GM19372 (cell line): ENCODE measurements at regions not wholly inside any gene's neighbourhood (a gene's known extent, or its start where the extent isn't known, plus 50 kb on each side); places are given as distances from the start of the nearest gene placed in this dataset.

Source experiments
- ATAC-seq: cut with Tn5 transposase; IDR thresholded peaks from one replicate; pipeline ENCODE4 v1.9.1; 2021; ENCODE audit warnings: mild to moderate bottlenecking, low read depth, moderate library complexity; ENCODE audit not compliant: unreplicated experiment

DNA sequence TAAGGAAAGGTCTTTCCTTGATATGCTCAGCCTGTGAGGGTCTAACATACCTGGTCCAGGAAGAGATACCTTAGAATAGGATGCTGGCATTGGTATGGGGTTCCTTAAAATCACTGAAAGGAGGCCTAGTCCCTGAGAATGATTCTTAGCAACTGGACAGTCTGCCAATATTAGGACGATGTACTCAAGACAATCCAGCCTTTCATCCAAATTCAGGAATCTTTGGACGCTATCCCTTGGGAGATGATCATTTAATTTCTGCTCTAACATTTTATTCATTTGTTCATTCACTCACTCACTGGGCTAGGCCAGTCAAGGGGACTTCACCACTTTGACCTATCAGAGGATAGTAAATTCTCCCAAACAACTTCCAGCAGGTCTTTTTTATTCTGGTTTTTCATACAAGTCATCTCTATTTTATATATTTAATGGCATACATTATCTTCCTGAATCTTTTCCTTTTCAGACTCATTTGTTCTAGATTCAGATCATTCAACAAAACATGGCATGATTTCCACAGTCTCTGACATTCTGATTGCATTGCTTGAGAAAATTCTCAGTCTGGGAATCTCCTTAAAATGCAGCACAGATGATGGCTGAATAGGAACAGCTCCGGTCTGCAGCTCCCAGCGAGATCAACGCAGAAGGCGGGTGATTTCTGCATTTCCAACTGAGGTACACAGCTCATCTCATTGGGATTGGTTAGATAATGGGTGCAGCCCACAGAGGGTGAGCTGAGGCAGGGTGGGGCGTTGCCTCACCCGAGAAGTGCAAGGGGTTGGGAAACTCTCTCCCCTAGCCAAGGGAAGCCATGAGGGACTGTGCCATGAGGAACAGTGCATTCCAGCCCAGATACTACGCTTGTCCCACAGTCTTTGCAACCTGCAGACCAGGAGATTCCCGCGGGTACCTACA, 118.0 kb upstream of the PRICKLE1 start:
- no peak for ATAC-seq

DNA sequence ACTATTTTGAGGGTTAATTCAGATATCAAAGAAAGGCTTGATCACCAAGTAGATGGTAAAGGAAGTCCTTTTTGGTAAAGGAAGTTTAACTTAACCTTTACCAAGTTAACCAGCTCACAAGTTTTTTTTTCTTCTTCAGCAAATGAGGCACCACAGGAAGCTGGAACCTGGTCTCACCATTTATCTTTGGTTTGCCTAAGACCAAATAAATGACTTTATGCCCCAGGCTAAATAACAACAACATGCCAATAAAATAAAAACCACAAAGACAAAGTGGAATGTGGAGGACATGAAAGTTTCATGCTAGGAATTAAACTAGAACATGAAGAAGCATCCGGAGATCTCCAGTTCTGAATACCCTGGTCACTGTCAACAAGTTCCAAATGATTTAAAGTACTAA, 116.8 kb upstream of the PRICKLE1 start:
- no peak for ATAC-seq

- ATAC-seq, result no peak
These were observed 116.3 kb upstream of the PRICKLE1 start for GRCh38 chr12:42705863-42706262.

GRCh38 chr12:42704810-42705401, 115.4 kb upstream of the PRICKLE1 start:
- ATAC-seq, result no peak

- no peak for ATAC-seq
These were observed 114.8 kb upstream of the PRICKLE1 start for GRCh38 chr12:42704340-42704739.

GRCh38 chr12:42701084-42701483, 111.5 kb upstream of the PRICKLE1 start:
- no peak for ATAC-seq

- no peak for ATAC-seq
These were observed 108.7 kb upstream of the PRICKLE1 start for GRCh38 chr12:42698213-42698612.

DNA sequence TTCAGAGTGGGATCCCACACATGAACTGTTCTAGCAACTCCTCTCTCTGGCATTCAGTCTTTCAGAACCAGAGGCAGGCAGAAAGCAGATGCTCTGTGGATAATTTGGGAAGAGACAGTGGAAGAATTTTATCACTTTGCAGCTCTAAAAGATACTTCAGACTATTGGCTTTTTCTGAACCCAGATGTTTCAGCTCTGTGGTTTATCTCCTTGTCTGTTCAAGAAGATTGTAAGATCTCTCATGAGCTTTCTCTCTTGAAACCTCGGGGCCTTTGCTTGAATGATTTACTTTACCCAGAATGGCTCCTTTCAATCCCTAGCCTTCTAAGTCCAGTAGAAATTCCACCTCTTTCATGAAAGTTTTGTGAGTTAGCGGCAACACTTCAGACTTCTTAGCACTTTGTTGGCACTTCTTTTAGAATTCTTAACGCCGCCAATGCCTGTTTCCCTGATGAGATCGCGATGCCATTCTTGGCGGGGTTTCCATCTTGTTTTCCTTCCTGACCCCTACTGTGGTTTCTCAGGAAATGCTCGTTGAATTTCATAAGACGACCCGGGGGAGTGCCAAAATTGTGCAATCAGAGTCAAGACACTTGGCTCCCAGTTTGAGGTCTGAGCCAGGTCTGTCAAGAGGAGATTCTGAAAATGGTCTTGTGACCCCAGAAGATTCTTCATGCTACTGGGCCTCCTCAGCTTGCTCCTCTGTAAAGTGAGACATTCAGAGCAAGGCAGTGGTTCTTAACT, 107.0 kb upstream of the PRICKLE1 start:
- no peak for ATAC-seq

DNA sequence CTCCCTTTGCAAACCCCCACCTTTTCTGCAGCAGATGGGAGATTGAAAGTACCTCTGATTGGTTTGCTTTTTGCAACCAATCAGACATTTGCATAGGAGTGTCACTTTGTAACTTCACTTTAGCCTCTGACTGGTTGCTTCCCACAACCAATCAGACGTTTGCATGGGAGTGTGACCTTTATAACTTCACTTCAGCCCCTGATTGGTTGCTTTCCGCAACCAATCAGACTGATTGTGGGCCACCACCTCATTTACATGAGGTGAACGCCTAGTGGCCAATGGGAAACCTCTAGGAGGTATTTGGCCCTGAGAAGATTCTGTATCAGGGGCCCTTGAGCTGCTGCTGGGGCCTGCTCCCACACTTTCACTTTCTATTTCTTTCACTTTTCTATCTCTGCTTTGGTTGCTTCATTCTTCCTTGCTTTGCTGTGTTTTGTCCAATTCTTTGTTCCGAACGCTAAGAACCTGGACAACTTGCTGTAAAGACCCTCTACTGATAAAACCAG, 106.0 kb upstream of the PRICKLE1 start:
- ATAC-seq, result no peak

DNA sequence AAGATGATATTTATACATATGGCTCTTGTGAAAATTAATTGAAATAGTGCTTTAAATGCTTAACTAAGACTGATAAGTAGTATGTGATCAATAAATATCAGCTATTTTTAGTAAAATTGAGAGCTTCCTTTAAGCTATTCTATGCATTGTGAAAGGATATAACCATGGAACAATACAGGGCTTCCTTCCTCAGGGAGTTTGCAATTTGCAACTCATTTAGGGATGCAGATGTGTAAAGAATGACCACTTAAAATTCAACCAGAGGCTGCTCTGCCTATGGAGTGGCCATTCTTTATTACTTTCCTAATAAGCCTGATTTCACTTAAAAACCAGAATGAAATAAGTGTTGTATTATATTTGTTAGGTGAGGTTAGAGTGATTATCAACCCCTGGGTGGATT, 103.2 kb upstream of the PRICKLE1 start:
- no peak for ATAC-seq

DNA sequence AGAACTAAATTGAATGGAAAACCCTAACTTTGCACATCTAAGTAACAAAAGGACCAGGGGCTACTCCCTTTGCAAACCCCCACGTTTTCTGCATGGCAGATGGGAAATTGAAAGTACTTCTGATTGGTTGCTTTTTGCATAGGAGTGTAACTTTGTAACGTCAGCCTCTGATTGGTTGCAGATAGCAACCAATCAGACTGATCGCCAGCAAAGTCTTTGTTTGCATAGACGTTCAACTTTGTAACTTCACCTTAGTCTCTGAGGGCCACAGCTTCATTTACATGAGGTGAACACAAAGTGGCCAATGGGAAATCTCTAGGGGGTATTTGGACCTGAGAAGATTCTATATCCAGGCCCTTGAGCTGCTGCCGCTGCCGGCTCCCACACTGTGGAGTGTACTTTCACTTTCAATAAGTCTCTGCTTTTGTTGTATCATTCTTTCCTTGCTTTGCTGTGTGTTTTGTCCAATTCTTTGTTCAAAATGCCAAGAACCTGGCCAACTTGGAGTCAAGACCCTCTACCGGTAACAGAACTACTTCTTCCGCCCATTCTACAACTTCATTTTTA, 102.5 kb upstream of the PRICKLE1 start:
- ATAC-seq, result no peak

- no peak for ATAC-seq
These were observed 100.7 kb upstream of the PRICKLE1 start for GRCh38 chr12:42690264-42690663.

DNA sequence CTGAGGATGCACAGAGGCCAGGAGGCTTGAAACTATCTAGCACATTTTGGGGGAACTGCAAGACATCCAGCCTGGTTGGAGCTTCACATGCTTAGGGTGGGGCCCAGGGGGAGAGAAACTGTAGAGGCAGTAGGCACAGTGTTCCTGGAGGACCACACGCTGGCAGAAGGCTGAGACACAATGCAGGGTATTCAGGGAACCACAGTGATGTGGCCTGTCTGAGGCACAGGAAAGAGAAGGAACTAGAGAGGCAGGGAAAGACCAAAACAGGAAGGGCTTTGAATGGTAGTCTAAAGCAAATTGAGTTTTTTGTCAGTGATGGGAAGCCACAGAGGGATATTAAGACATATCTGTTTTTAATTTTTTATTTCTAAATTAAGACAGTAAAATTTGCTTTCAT, 100.2 kb upstream of the PRICKLE1 start:
- no peak for ATAC-seq

DNA sequence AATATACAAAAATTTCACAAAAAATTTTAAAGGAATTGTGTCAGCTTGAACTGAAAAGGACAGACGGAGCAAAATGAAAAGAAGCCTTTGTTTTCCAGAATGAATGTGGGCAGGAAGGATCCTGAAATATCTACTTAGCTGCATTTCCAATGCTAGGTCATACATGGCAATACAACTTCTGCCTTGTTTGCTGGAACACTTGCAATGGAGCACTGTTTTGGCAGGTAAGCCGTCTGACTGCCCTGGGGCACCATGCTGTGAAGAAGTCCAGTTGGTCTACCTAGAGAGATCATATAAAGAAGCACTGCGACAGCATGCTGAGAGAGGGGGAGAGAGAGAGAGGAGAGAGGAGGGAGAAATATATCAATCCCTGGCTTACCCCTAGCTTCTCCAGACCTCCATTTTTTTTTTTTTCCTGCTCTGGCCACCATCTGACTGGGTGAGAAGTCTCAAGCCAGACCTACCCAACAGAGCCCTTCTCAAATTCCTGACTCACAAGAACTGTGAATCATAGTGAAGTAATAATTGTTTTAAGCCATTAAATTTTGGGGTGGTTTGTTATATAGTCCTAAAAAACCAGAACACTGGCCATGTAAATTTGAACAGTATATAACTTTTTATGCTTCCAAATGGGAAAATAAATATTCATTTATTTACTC, 97.1 kb upstream of the PRICKLE1 start:
- ATAC-seq, result no peak

- ATAC-seq, result no peak
These were observed 95.2 kb upstream of the PRICKLE1 start for GRCh38 chr12:42684802-42685071.

- no peak for ATAC-seq
These were observed 94.6 kb upstream of the PRICKLE1 start for GRCh38 chr12:42683933-42684801.

GRCh38 chr12:42683266-42683665, 93.7 kb upstream of the PRICKLE1 start:
- ATAC-seq, result no peak

GRCh38 chr12:42679466-42679865, 89.9 kb upstream of the PRICKLE1 start:
- no peak for ATAC-seq

DNA sequence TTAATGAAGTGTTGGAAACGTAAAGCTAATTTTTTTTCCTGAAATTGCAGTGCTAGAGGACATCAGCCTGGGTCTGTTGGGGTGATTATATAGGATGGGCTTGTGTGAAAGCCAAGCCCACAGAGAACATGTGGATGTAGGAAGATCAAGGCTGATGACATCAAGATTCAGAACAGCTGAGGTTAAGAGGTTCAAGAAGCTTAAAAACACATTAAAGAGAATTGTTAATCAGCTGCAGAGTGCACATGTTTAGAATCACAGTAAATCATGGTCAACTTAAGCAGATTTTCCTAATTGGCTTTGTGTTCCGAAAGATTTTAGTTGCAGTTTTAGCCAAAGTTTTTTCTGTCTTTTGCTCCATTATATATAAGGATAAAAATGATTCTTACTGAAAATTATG, 87.9 kb upstream of the PRICKLE1 start:
- ATAC-seq, result no peak

- ATAC-seq, result no peak
These were observed 84.0 kb upstream of the PRICKLE1 start for GRCh38 chr12:42673535-42673934.
